ENCODE measurements at regions not wholly inside any gene's neighbourhood (a gene's known extent, or its start where the extent isn't known, plus 50 kb on each side); places are given as distances from the start of the nearest gene placed in this dataset.

- no peak for TF ChIP-seq ETV6 (CRISPR knock-in tag; conservative IDR thresholded peaks at IDR 0.05)
- no peak for TF ChIP-seq ZNF235 (CRISPR knock-in tag; IDR thresholded peaks at IDR 0.05; ENCODE audit: borderline replicate concordance)
- TF ChIP-seq ZNF775 (CRISPR knock-in tag; IDR thresholded peaks at IDR 0.05; ENCODE audit: borderline replicate concordance) = no peak
- TF ChIP-seq, protein P1, sequence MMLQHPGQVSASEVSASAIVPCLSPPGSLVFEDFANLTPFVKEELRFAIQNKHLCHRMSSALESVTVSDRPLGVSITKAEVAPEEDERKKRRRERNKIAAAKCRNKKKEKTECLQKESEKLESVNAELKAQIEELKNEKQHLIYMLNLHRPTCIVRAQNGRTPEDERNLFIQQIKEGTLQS (CRISPR knock-in tag; IDR thresholded peaks at IDR 0.05) = peak; percentile 46
- TF ChIP-seq ZNF773 (CRISPR knock-in tag; IDR thresholded peaks at IDR 0.05; ENCODE audit: borderline replicate concordance) = no peak
- no peak for TF ChIP-seq MAFK (conservative IDR thresholded peaks at IDR 0.05 in 1 of 2, IDR thresholded peaks at IDR 0.05 in 1 of 2; ENCODE audit: low read length in 2 of 2)
- TF ChIP-seq MEIS2 (CRISPR knock-in tag; IDR thresholded peaks at IDR 0.05) = peak; percentile 51; the same call in 1 of the 2 replicates
- TF ChIP-seq CHD4 (IDR thresholded peaks at IDR 0.05; ENCODE audit: borderline replicate concordance, low read length) = no peak; the same call in 1 of the 2 replicates
- TF ChIP-seq THAP8 (CRISPR knock-in tag; IDR thresholded peaks at IDR 0.05; ENCODE audit: borderline replicate concordance) = no peak
- no peak for TF ChIP-seq IRF9 (CRISPR knock-in tag; IDR thresholded peaks at IDR 0.05; ENCODE audit: borderline replicate concordance)
- TF ChIP-seq CCDC6 (CRISPR knock-in tag; IDR thresholded peaks at IDR 0.05) = no peak
- TF ChIP-seq NBN (conservative IDR thresholded peaks at IDR 0.05) = no peak
- TF ChIP-seq ZNF292 (CRISPR knock-in tag; IDR thresholded peaks at IDR 0.05; ENCODE audit: borderline replicate concordance, low read depth) = 0 out of 2 replicates have a peak, but pooled peaks have one; percentile 26
- TF ChIP-seq YEATS4 (CRISPR knock-in tag; IDR thresholded peaks at IDR 0.05; ENCODE audit: borderline replicate concordance) = peak; percentile 66; the same call in 1 of the 2 replicates
- no peak for TF ChIP-seq TAF1 (CRISPR knock-in tag; IDR thresholded peaks at IDR 0.05)
- no peak for TF ChIP-seq ZFAT (CRISPR knock-in tag; conservative IDR thresholded peaks at IDR 0.05)
- no peak for TF ChIP-seq RFXAP (CRISPR knock-in tag; IDR thresholded peaks at IDR 0.05; ENCODE audit: borderline replicate concordance)
- TF ChIP-seq MTA3 (CRISPR knock-in tag; IDR thresholded peaks at IDR 0.05) = no peak
- no peak for TF ChIP-seq ZNF574 (CRISPR knock-in tag; IDR thresholded peaks at IDR 0.05)
- TF ChIP-seq IRF1 (CRISPR knock-in tag; IDR thresholded peaks at IDR 0.05; ENCODE audit: low read depth) = no peak
- no peak for TF ChIP-seq ZXDC (CRISPR knock-in tag; IDR thresholded peaks at IDR 0.05)
Observed at GRCh38 chr12:24080465-24080864, 131.0 kb upstream of the SOX5 start (continued).

Measured in HepG2 (cell line).